MCF 10A (cell line): ENCODE measurements at regions not wholly inside any gene's neighbourhood (a gene's known extent, or its start where the extent isn't known, plus 50 kb on each side); places are given as distances from the start of the nearest gene placed in this dataset.

Source experiments
- BruUV-seq: library from RNA; stranded (reverse); fragments of 400-500 nt; replicated peaks from 2 replicates; lab custom pipeline; 2021; lab: Mats Ljungman, UMichigan
- CTCF ChIA-PET: fragments of 300-600 bp; sonication (Branson Sonifier 250); formaldehyde crosslinking; extraction: SDS; loops from one replicate; lab custom pipeline; 2021; ENCODE audit warnings: antibody characterized with exemption, inconsistent platforms; lab: Yijun Ruan, JAX
- POLR2A ChIA-PET: fragments of 300-600, 350-650 bp; sonication (Branson Sonifier 250); formaldehyde crosslinking; extraction: SDS; loops from one replicate; lab custom pipeline; 2020; ENCODE audit warnings: antibody characterized with exemption, inconsistent platforms; lab: Yijun Ruan, JAX
- DNase-seq: peaks from one replicate; pipeline ENCODE4 v3.0.0-alpha.2; 2018; ENCODE audit not compliant: unreplicated experiment
- H3K27ac Mint-ChIP-seq: one replicate; pipeline ENCODE4 v1.8.0; 2022; ENCODE audit warnings: mild to moderate bottlenecking, low read depth, mixed read lengths; ENCODE audit not compliant: unreplicated experiment
- H3K27me3 Mint-ChIP-seq: one replicate; pipeline ENCODE4 v1.8.0; 2022; ENCODE audit warnings: mixed read lengths; ENCODE audit not compliant: insufficient read depth, unreplicated experiment
- H3K36me3 Mint-ChIP-seq: one replicate; pipeline ENCODE4 v1.8.0; 2022; ENCODE audit warnings: mild to moderate bottlenecking, moderate library complexity, mixed read lengths; ENCODE audit not compliant: insufficient read depth, unreplicated experiment
- H3K4me1 Mint-ChIP-seq: one replicate; pipeline ENCODE4 v1.8.0; 2022; ENCODE audit warnings: mixed read lengths; ENCODE audit not compliant: insufficient read depth, unreplicated experiment
- H3K4me3 Mint-ChIP-seq: one replicate; pipeline ENCODE4 v1.8.0; 2022; ENCODE audit warnings: mild to moderate bottlenecking, moderate library complexity, mixed read lengths; ENCODE audit not compliant: unreplicated experiment
- H3K9me3 Mint-ChIP-seq: one replicate; pipeline ENCODE4 v1.8.0; 2022; ENCODE audit warnings: mixed read lengths; ENCODE audit not compliant: unreplicated experiment
- CTCF ChIP-seq: fragments of 200-600 bp; IDR thresholded peaks from one replicate; pipeline ENCODE4 v1.8.0; 2022; ENCODE audit warnings: antibody characterized with exemption, mild to moderate bottlenecking; ENCODE audit not compliant: unreplicated experiment
- intact Hi-C: fragments of 100-400 bp; cut with micrococcal nuclease; formaldehyde crosslinking; loops from 2 replicates; pipeline ENCODE4 v1.14.1; 2022

- intact Hi-C loops, result no loop called here
- POLR2A ChIA-PET, result interaction anchor here (0.6 kb wide), 1 partner anchor 350 kb away, joined by 3 read pairs; no protein-coding TSS in a partner anchor
- Mint-ChIP-seq H3K4me1 (no peaks in the 10 kb centered on the region), H3K27ac (no peak overlapping the region), H3K4me3 (no peak overlapping the region), H3K27me3 (no peaks in the 10 kb centered on the region), H3K9me3 (no peaks in the 10 kb centered on the region), H3K36me3 (no peaks in the 10 kb centered on the region)
- CTCF ChIA-PET, result no interaction called here
- no TSS peak for BruUV-seq
- no peak for TF ChIP-seq CTCF
- DNase-seq, result no peak
Measured at GRCh38 chr5:15263942-15264341, 236.0 kb upstream of the FBXL7 start.

- Mint-ChIP-seq H3K4me3 (no peak overlapping the region), H3K4me1 (no peaks in the 10 kb centered on the region), H3K27ac (no peak overlapping the region), H3K27me3 (no peaks in the 10 kb centered on the region), H3K36me3 (no peaks in the 10 kb centered on the region), H3K9me3 (no peaks in the 10 kb centered on the region)
- no TSS peak for BruUV-seq
- ChIA-PET POLR2A (interaction anchor here (0.6 kb wide), 1 partner anchor 351 kb away, joined by 3 read pairs; no protein-coding TSS in a partner anchor), CTCF (no interaction called here)
- no peak for DNase-seq
- no peak for TF ChIP-seq CTCF
- intact Hi-C loops, result no loop called here
Measured at GRCh38 chr5:15263406-15263805, 236.6 kb upstream of the FBXL7 start.

- ChIA-PET POLR2A (no interaction called here), CTCF (no interaction called here)
- no peak for TF ChIP-seq CTCF
- Mint-ChIP-seq H3K36me3 (no peaks in the 10 kb centered on the region), H3K27me3 (no peaks in the 10 kb centered on the region), H3K9me3 (no peaks in the 10 kb centered on the region), H3K4me3 (no peak overlapping the region), H3K27ac (no peak overlapping the region), H3K4me1 (no peaks in the 10 kb centered on the region)
- DNase-seq, result no peak
- intact Hi-C loops, result no loop called here
- BruUV-seq, result no TSS peak
Measured at GRCh38 chr5:15261269-15261995, 238.5 kb upstream of the FBXL7 start.

- DNase-seq, result no peak
- H3K9me3 Mint-ChIP-seq, result no peaks in the 10 kb centered on the region
- no peak for TF ChIP-seq CTCF
- H3K27me3 Mint-ChIP-seq, result no peaks in the 10 kb centered on the region
- intact Hi-C loops, result no loop called here
- H3K27ac Mint-ChIP-seq, result no peak overlapping the region
- H3K36me3 Mint-ChIP-seq, result no peaks in the 10 kb centered on the region
- ChIA-PET CTCF (interaction anchor here (0.9 to 1.0 kb wide), 2 partner anchors 75 to 142 kb away, joined by 4 read pairs; no protein-coding TSS in a partner anchor), POLR2A (no interaction called here)
- no TSS peak for BruUV-seq
- no peaks in the 10 kb centered on the region for H3K4me1 Mint-ChIP-seq
- H3K4me3 Mint-ChIP-seq, result no peak overlapping the region
Measured at GRCh38 chr5:15260356-15261268, 239.4 kb upstream of the FBXL7 start.
